ENCODE measurements at regions not wholly inside any gene's neighbourhood (a gene's known extent, or its start where the extent isn't known, plus 50 kb on each side); places are given as distances from the start of the nearest gene placed in this dataset.

DNA sequence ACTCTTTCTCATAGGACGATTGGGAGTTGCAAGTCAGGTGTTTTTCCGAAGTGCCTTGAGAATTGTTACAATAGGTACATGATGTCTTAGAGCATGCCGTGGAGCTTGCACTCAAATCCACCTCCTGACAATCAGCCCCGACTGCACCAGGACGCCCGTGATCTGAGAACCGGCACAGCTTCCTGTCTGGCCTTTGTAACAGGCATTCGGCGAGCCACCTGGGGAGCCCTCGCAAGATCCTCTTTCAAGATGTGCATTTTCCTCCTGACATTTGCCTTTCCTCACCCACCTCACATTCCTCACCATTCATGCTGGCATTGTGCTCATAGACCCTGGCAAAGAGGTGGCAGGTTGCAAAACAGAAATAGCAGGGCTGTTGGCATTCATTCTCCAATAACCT is 427.3 kb downstream of the GALR1 start:
- TF ChIP-seq, protein P1, sequence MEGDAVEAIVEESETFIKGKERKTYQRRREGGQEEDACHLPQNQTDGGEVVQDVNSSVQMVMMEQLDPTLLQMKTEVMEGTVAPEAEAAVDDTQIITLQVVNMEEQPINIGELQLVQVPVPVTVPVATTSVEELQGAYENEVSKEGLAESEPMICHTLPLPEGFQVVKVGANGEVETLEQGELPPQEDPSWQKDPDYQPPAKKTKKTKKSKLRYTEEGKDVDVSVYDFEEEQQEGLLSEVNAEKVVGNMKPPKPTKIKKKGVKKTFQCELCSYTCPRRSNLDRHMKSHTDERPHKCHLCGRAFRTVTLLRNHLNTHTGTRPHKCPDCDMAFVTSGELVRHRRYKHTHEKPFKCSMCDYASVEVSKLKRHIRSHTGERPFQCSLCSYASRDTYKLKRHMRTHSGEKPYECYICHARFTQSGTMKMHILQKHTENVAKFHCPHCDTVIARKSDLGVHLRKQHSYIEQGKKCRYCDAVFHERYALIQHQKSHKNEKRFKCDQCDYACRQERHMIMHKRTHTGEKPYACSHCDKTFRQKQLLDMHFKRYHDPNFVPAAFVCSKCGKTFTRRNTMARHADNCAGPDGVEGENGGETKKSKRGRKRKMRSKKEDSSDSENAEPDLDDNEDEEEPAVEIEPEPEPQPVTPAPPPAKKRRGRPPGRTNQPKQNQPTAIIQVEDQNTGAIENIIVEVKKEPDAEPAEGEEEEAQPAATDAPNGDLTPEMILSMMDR (conservative IDR thresholded peaks at IDR 0.05; ENCODE audit: low read depth, low read length) = no peak
- TF ChIP-seq EZH2 (IDR thresholded peaks at IDR 0.05; ENCODE audit: borderline replicate concordance, low read depth, low read length, poor library complexity, severe bottlenecking) = no peak
